Tibial nerve (tissue), 3 donors: ENCODE measurements at regions not wholly inside any gene's neighbourhood (a gene's known extent, or its start where the extent isn't known, plus 50 kb on each side); places are given as distances from the start of the nearest gene placed in this dataset.

Experiments used
- POLR2A ChIP-seq, 2 donors: fragments of 450-650 bp; IDR thresholded peaks; one replicate each; pipeline ENCODE4 v1.6.1; 2017; ENCODE audit warnings: antibody characterized with exemption in 2 of 2, mild to moderate bottlenecking in 2 of 2, moderate library complexity in 2 of 2
- TF ChIP-seq, protein P1 (sequence below), 5 experiments: fragments of 200-600 bp in 3 of 5; fragments of 450-650 bp in 2 of 5; sonication (generic) in 3 of 5; IDR thresholded peaks; one replicate each; pipeline ENCODE4 v1.5.1; 2016 to 2019; ENCODE audit warnings: antibody characterized with exemption in 5 of 5, mild to moderate bottlenecking in 3 of 5, moderate library complexity in 2 of 5

- TF ChIP-seq, protein P1, sequence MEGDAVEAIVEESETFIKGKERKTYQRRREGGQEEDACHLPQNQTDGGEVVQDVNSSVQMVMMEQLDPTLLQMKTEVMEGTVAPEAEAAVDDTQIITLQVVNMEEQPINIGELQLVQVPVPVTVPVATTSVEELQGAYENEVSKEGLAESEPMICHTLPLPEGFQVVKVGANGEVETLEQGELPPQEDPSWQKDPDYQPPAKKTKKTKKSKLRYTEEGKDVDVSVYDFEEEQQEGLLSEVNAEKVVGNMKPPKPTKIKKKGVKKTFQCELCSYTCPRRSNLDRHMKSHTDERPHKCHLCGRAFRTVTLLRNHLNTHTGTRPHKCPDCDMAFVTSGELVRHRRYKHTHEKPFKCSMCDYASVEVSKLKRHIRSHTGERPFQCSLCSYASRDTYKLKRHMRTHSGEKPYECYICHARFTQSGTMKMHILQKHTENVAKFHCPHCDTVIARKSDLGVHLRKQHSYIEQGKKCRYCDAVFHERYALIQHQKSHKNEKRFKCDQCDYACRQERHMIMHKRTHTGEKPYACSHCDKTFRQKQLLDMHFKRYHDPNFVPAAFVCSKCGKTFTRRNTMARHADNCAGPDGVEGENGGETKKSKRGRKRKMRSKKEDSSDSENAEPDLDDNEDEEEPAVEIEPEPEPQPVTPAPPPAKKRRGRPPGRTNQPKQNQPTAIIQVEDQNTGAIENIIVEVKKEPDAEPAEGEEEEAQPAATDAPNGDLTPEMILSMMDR (IDR thresholded peaks at IDR 0.05): no peak
- no peak for TF ChIP-seq POLR2A (IDR thresholded peaks at IDR 0.05)
These were observed 298.8 kb upstream of the NAV3 start for GRCh38 chr12:77531912-77532311.
